GM23338 (cell line): ENCODE measurements at regions not wholly inside any gene's neighbourhood (a gene's known extent, or its start where the extent isn't known, plus 50 kb on each side); places are given as distances from the start of the nearest gene placed in this dataset.

Experiments used
- ATAC-seq: fragments of 200-7000 bp; cut with Tn5 transposase; 3 replicates; pipeline ENCODE4 v1.9.1; 2020
- DNase-seq: peaks from one replicate; pipeline ENCODE4 v3.0.0-alpha.2; 2015; ENCODE audit warnings: low spot score
- H2AFZ ChIP-seq: fragments of 200-600 bp; sonication (generic); 2 replicates; pipeline ENCODE4 v1.8.0; 2016; ENCODE audit warnings: antibody characterized with exemption, mild to moderate bottlenecking, moderate library complexity
- H3F3A ChIP-seq: fragments of 200-600 bp; sonication (generic); replicated peaks from 2 replicates; pipeline ENCODE4 v1.8.0; 2017; ENCODE audit warnings: antibody characterized with exemption, mixed run types, low read depth
- H3K27ac ChIP-seq: fragments of 200-600 bp; sonication (generic); 2 replicates; pipeline ENCODE4 v1.6.1; 2016; ENCODE audit warnings: low read depth
- H3K27me3 ChIP-seq: fragments of 200-600 bp; sonication (generic); 2 replicates; pipeline ENCODE4 v1.8.0; 2016; ENCODE audit warnings: mild to moderate bottlenecking, mixed run types, moderate library complexity; ENCODE audit not compliant: insufficient read depth
- H3K36me3 ChIP-seq: fragments of 200-600 bp; sonication (generic); 2 replicates; pipeline ENCODE4 v1.8.0; 2016; ENCODE audit warnings: mild to moderate bottlenecking; ENCODE audit not compliant: insufficient read depth
- H3K4me1 ChIP-seq: fragments of 200-600 bp; sonication (generic); 2 replicates; pipeline ENCODE4 v1.8.0; 2016; ENCODE audit warnings: mild to moderate bottlenecking, moderate library complexity; ENCODE audit not compliant: insufficient read depth
- H3K4me2 ChIP-seq: fragments of 200-600 bp; sonication (generic); 2 replicates; pipeline ENCODE4 v1.7.1; 2017; ENCODE audit warnings: mixed run types
- H3K4me3 ChIP-seq: fragments of 200-600 bp; sonication (generic); 2 replicates; pipeline ENCODE4 v1.6.1; 2016; ENCODE audit warnings: mixed run types
- H3K79me2 ChIP-seq: fragments of 200-600 bp; sonication (generic); replicated peaks from 2 replicates; pipeline ENCODE4 v1.8.0; 2017; ENCODE audit warnings: mild to moderate bottlenecking; ENCODE audit not compliant: insufficient read depth
- H3K9me2 ChIP-seq: fragments of 200-600 bp; sonication (generic); 2 replicates; pipeline ENCODE4 v1.8.0; 2017; ENCODE audit not compliant: insufficient read depth
- H4K20me1 ChIP-seq: fragments of 200-600 bp; sonication (generic); replicated peaks from 2 replicates; pipeline ENCODE4 v1.8.0; 2017; ENCODE audit warnings: mild to moderate bottlenecking; ENCODE audit not compliant: insufficient read depth
- H3K27ac Mint-ChIP-seq: 2 replicates; pipeline ENCODE4 v1.8.0; 2020; ENCODE audit warnings: inconsistent platforms, mild to moderate bottlenecking, moderate library complexity, mixed read lengths
- H3K27me3 Mint-ChIP-seq: 3 replicates; pipeline ENCODE4 v1.8.0; 2022; ENCODE audit warnings: low read depth, mild to moderate bottlenecking, moderate library complexity, mixed read lengths, inconsistent platforms; ENCODE audit not compliant: insufficient read depth, poor library complexity
- H3K36me3 Mint-ChIP-seq: 3 replicates; pipeline ENCODE4 v1.8.0; 2021; ENCODE audit warnings: low read depth, mild to moderate bottlenecking, inconsistent platforms, moderate library complexity, mixed read lengths
- H3K4me1 Mint-ChIP-seq: 3 replicates; pipeline ENCODE4 v1.8.0; 2020; ENCODE audit warnings: mild to moderate bottlenecking, inconsistent platforms, mixed read lengths
- H3K4me3 Mint-ChIP-seq: 3 replicates; pipeline ENCODE4 v1.8.0; 2021; ENCODE audit warnings: moderate library complexity, mild to moderate bottlenecking, inconsistent platforms, mixed read lengths
- H3K9me3 Mint-ChIP-seq: 3 replicates; pipeline ENCODE4 v1.8.0; 2020; ENCODE audit warnings: moderate library complexity, mild to moderate bottlenecking, inconsistent platforms, mixed read lengths
- CREB1 ChIP-seq: fragments of 250-450 bp; sonication (Bioruptor Pico); IDR thresholded peaks from 2 replicates; pipeline ENCODE4 v1.5.0; 2020; ENCODE audit warnings: low read depth, mild to moderate bottlenecking, moderate library complexity
- EZH2 ChIP-seq: fragments of 200-600 bp; sonication (generic); IDR thresholded peaks from one replicate; pipeline ENCODE4 v1.8.0; 2017; ENCODE audit warnings: antibody characterized with exemption, mild to moderate bottlenecking, low read depth; ENCODE audit not compliant: unreplicated experiment
- EZH2phosphoT487 ChIP-seq: fragments of 200-600 bp; sonication (generic); IDR thresholded peaks from one replicate; pipeline ENCODE4 v1.8.1; 2018; ENCODE audit warnings: antibody characterized with exemption; ENCODE audit not compliant: unreplicated experiment
- JUNB ChIP-seq: IDR thresholded peaks from one replicate; pipeline ENCODE4 v1.6.1; 2016; ENCODE audit warnings: antibody characterized with exemption; ENCODE audit not compliant: unreplicated experiment
- NANOG ChIP-seq: IDR thresholded peaks from 2 replicates; pipeline ENCODE4 v1.6.1; 2016; ENCODE audit warnings: antibody characterized with exemption, borderline replicate concordance
- POLR2AphosphoS5 ChIP-seq: IDR thresholded peaks from 2 replicates; pipeline ENCODE4 v1.6.1; 2016; ENCODE audit warnings: antibody characterized with exemption, low read depth
- STAT1 ChIP-seq: IDR thresholded peaks from one replicate; pipeline ENCODE4 v1.6.1; 2016; ENCODE audit warnings: antibody characterized with exemption; ENCODE audit not compliant: unreplicated experiment
- ZNF114 ChIP-seq: fragments of 250-450 bp; sonication (Bioruptor Pico); IDR thresholded peaks from 2 replicates; pipeline ENCODE4 v1.5.0; 2020; ENCODE audit warnings: mild to moderate bottlenecking, moderate library complexity
- ZNF331 ChIP-seq: fragments of 250-450 bp; sonication (Bioruptor Pico); IDR thresholded peaks from 2 replicates; pipeline ENCODE4 v1.5.0; 2020; ENCODE audit warnings: low read depth, mild to moderate bottlenecking, moderate library complexity
- TF ChIP-seq, protein P1 (sequence below): IDR thresholded peaks from one replicate; pipeline ENCODE4 v1.6.1; 2018; ENCODE audit warnings: antibody characterized with exemption; ENCODE audit not compliant: unreplicated experiment
- TF ChIP-seq, protein P2 (sequence below): fragments of 250-450 bp; sonication (Bioruptor Pico); IDR thresholded peaks from 2 replicates; pipeline ENCODE4 v1.5.0; 2020; ENCODE audit warnings: mild to moderate bottlenecking, moderate library complexity
- TF ChIP-seq, protein P3 (sequence below): IDR thresholded peaks from 2 replicates; pipeline ENCODE4 v1.6.1; 2016; ENCODE audit warnings: antibody characterized with exemption
- TF ChIP-seq, protein P4 (sequence below), 2 experiments: fragments of 200-600 bp in 1 of 2; sonication (generic) in 1 of 2; conservative IDR thresholded peaks; 2 replicates each; pipeline versions ENCODE4 v1.5.1 to v1.6.1; 2016 to 2017; ENCODE audit warnings: antibody characterized with exemption in 2 of 2, low read depth in 2 of 2, mild to moderate bottlenecking in 2 of 2, moderate library complexity in 1 of 2

DNA sequence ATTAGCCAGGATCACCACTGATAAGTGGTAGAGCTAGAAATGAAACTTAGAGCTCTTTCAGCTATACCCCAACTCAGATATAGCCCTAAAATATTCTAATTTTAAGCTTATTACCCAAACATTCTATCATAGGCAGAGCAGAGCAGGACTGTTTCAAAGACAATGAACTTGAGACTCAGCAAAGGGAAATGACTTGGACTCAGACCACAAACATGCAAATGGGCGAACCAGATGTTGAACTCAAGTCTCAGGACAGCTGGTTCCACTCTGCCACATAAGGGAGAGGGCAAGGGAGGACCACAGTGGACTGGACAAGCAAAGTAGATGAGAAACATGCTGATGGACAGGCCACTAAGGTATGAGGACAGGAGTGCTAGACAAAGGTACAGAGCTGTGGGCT lies 315.3 kb downstream of the OMA1 start:
- TF ChIP-seq EZH2phosphoT487 (no peak), EZH2 (no peak), JUNB (no peak), CREB1 (CRISPR knock-in tag) (no peak), ZNF331 (CRISPR knock-in tag) (no peak), NANOG (no peak), ZNF114 (no peak), STAT1 (no peak), POLR2AphosphoS5 (no peak)
- TF ChIP-seq, protein P1, sequence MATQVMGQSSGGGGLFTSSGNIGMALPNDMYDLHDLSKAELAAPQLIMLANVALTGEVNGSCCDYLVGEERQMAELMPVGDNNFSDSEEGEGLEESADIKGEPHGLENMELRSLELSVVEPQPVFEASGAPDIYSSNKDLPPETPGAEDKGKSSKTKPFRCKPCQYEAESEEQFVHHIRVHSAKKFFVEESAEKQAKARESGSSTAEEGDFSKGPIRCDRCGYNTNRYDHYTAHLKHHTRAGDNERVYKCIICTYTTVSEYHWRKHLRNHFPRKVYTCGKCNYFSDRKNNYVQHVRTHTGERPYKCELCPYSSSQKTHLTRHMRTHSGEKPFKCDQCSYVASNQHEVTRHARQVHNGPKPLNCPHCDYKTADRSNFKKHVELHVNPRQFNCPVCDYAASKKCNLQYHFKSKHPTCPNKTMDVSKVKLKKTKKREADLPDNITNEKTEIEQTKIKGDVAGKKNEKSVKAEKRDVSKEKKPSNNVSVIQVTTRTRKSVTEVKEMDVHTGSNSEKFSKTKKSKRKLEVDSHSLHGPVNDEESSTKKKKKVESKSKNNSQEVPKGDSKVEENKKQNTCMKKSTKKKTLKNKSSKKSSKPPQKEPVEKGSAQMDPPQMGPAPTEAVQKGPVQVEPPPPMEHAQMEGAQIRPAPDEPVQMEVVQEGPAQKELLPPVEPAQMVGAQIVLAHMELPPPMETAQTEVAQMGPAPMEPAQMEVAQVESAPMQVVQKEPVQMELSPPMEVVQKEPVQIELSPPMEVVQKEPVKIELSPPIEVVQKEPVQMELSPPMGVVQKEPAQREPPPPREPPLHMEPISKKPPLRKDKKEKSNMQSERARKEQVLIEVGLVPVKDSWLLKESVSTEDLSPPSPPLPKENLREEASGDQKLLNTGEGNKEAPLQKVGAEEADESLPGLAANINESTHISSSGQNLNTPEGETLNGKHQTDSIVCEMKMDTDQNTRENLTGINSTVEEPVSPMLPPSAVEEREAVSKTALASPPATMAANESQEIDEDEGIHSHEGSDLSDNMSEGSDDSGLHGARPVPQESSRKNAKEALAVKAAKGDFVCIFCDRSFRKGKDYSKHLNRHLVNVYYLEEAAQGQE = no peak
- TF ChIP-seq, protein P2, sequence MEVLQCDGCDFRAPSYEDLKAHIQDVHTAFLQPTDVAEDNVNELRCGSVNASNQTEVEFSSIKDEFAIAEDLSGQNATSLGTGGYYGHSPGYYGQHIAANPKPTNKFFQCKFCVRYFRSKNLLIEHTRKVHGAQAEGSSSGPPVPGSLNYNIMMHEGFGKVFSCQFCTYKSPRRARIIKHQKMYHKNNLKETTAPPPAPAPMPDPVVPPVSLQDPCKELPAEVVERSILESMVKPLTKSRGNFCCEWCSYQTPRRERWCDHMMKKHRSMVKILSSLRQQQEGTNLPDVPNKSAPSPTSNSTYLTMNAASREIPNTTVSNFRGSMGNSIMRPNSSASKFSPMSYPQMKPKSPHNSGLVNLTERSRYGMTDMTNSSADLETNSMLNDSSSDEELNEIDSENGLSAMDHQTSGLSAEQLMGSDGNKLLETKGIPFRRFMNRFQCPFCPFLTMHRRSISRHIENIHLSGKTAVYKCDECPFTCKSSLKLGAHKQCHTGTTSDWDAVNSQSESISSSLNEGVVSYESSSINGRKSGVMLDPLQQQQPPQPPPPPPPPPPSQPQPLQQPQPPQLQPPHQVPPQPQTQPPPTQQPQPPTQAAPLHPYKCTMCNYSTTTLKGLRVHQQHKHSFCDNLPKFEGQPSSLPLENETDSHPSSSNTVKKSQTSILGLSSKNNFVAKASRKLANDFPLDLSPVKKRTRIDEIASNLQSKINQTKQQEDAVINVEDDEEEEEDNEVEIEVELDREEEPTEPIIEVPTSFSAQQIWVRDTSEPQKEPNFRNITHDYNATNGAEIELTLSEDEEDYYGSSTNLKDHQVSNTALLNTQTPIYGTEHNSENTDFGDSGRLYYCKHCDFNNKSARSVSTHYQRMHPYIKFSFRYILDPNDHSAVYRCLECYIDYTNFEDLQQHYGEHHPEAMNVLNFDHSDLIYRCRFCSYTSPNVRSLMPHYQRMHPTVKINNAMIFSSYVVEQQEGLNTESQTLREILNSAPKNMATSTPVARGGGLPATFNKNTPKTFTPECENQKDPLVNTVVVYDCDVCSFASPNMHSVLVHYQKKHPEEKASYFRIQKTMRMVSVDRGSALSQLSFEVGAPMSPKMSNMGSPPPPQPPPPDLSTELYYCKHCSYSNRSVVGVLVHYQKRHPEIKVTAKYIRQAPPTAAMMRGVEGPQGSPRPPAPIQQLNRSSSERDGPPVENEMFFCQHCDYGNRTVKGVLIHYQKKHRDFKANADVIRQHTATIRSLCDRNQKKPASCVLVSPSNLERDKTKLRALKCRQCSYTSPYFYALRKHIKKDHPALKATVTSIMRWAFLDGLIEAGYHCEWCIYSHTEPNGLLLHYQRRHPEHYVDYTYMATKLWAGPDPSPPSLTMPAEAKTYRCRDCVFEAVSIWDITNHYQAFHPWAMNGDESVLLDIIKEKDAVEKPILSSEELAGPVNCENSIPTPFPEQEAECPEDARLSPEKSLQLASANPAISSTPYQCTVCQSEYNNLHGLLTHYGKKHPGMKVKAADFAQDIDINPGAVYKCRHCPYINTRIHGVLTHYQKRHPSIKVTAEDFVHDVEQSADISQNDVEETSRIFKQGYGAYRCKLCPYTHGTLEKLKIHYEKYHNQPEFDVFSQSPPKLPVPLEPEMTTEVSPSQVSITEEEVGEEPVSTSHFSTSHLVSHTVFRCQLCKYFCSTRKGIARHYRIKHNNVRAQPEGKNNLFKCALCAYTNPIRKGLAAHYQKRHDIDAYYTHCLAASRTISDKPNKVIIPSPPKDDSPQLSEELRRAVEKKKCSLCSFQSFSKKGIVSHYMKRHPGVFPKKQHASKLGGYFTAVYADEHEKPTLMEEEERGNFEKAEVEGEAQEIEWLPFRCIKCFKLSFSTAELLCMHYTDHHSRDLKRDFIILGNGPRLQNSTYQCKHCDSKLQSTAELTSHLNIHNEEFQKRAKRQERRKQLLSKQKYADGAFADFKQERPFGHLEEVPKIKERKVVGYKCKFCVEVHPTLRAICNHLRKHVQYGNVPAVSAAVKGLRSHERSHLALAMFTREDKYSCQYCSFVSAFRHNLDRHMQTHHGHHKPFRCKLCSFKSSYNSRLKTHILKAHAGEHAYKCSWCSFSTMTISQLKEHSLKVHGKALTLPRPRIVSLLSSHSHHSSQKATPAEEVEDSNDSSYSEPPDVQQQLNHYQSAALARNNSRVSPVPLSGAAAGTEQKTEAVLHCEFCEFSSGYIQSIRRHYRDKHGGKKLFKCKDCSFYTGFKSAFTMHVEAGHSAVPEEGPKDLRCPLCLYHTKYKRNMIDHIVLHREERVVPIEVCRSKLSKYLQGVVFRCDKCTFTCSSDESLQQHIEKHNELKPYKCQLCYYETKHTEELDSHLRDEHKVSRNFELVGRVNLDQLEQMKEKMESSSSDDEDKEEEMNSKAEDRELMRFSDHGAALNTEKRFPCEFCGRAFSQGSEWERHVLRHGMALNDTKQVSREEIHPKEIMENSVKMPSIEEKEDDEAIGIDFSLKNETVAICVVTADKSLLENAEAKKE (CRISPR knock-in tag) = no peak
- TF ChIP-seq, protein P3, sequence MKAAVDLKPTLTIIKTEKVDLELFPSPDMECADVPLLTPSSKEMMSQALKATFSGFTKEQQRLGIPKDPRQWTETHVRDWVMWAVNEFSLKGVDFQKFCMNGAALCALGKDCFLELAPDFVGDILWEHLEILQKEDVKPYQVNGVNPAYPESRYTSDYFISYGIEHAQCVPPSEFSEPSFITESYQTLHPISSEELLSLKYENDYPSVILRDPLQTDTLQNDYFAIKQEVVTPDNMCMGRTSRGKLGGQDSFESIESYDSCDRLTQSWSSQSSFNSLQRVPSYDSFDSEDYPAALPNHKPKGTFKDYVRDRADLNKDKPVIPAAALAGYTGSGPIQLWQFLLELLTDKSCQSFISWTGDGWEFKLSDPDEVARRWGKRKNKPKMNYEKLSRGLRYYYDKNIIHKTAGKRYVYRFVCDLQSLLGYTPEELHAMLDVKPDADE = no peak
- TF ChIP-seq, protein P4, sequence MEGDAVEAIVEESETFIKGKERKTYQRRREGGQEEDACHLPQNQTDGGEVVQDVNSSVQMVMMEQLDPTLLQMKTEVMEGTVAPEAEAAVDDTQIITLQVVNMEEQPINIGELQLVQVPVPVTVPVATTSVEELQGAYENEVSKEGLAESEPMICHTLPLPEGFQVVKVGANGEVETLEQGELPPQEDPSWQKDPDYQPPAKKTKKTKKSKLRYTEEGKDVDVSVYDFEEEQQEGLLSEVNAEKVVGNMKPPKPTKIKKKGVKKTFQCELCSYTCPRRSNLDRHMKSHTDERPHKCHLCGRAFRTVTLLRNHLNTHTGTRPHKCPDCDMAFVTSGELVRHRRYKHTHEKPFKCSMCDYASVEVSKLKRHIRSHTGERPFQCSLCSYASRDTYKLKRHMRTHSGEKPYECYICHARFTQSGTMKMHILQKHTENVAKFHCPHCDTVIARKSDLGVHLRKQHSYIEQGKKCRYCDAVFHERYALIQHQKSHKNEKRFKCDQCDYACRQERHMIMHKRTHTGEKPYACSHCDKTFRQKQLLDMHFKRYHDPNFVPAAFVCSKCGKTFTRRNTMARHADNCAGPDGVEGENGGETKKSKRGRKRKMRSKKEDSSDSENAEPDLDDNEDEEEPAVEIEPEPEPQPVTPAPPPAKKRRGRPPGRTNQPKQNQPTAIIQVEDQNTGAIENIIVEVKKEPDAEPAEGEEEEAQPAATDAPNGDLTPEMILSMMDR (conservative IDR thresholded peaks at IDR 0.05; ENCODE audit: low read depth in 2 of 2) = no peak
- Histone ChIP-seq H3K79me2 (peaks cover 9% of the 10 kb centered on the region), H3K4me2 (no peak overlapping the region), H3K4me3 (no peak overlapping the region), H3K36me3 (no peaks in the 10 kb centered on the region), H4K20me1 (no peaks in the 10 kb centered on the region; the same call in 1 of the 2 replicates), H2AFZ (no peak overlapping the region), H3K4me1 (peaks cover 20% of the 10 kb centered on the region), H3F3A (no peaks in the 10 kb centered on the region), H3K27me3 (no peaks in the 10 kb centered on the region), H3K27ac (no peak overlapping the region), H3K9me2 (no peaks in the 10 kb centered on the region)
- Mint-ChIP-seq H3K9me3 (no peaks in the 10 kb centered on the region), H3K4me1 (peaks cover 29% of the 10 kb centered on the region), H3K27ac (no peak overlapping the region), H3K4me3 (no peak overlapping the region), H3K27me3 (peaks cover 2% of the 10 kb centered on the region), H3K36me3 (no peaks in the 10 kb centered on the region)
- ATAC-seq = no peak
- DNase-seq = no peak
